A549 (cell line): ENCODE measurements at regions not wholly inside any gene's neighbourhood (a gene's known extent, or its start where the extent isn't known, plus 50 kb on each side); places are given as distances from the start of the nearest gene placed in this dataset.

Source experiments
- ATAC-seq, 2 experiments: fragments of 200-7000 bp in 1 of 2; fragments of >200 bp in 1 of 2; cut with Nextera tagmentation in 1 of 2; cut with Tn5 transposase in 1 of 2; 3 replicates each; pipeline versions ENCODE4 v1.8.0 to v1.9.1; 2018 to 2020; ENCODE audit warnings: mild to moderate bottlenecking in 1 of 2, moderate library complexity in 1 of 2
- CTCF ChIA-PET: fragments of 300-600 bp; sonication (Branson Sonifier 250); formaldehyde crosslinking; extraction: SDS; loops from one replicate; lab custom pipeline; 2021; ENCODE audit warnings: antibody characterized with exemption, inconsistent platforms; lab: Yijun Ruan, JAX
- POLR2A ChIA-PET: fragments of 350-600 bp; formaldehyde crosslinking; extraction: SDS; loops from one replicate; lab custom pipeline; 2021; ENCODE audit warnings: antibody characterized with exemption, inconsistent platforms; lab: Yijun Ruan, JAX
- DNase-seq, 2 experiments: peaks; one replicate each; pipeline versions ENCODE4 v3.0.0 to v3.0.0-alpha.2; 2011 to 2016; ENCODE audit warnings: low read depth in 1 of 2, low spot score in 1 of 2
- FAIRE-seq: peaks from 2 replicates; lab custom pipeline; 2011; peaks lifted over from hg19 to GRCh38; lab: Jason Lieb, UNC
- H3K27ac ChIP-seq, 2 experiments: fragments of >200 bp; sonication (Bioruptor Twin); formaldehyde crosslinking; 3 replicates each; pipeline ENCODE4 v1.5.1; 2016 to 2017
- H3K4me1 ChIP-seq: fragments of >200 bp; sonication (Bioruptor Twin); formaldehyde crosslinking; 3 replicates; pipeline ENCODE4 v1.6.1; 2016
- H3K4me2 ChIP-seq: fragments of >200 bp; sonication (Bioruptor Twin); formaldehyde crosslinking; 3 replicates; pipeline ENCODE4 v1.6.1; 2016
- H3K4me3 ChIP-seq: fragments of >200 bp; sonication (Bioruptor Twin); formaldehyde crosslinking; 3 replicates; pipeline ENCODE4 v1.5.1; 2016
- H3K9me3 ChIP-seq: fragments of >200 bp; sonication (Bioruptor Twin); formaldehyde crosslinking; 3 replicates; pipeline ENCODE4 v1.6.1; 2016
- ATOH8 ChIP-seq: fragments of 250-450 bp; sonication (Bioruptor Pico); IDR thresholded peaks from 2 replicates; pipeline ENCODE4 v1.5.0; 2020; ENCODE audit warnings: low read depth, mild to moderate bottlenecking, moderate library complexity
- CEBPB ChIP-seq, 2 experiments: fragments of >200 bp in 1 of 2; sonication (Bioruptor Twin) in 1 of 2; formaldehyde crosslinking in 1 of 2; IDR thresholded peaks; 2 replicates each; pipeline ENCODE4 v1.6.1; 2012 to 2016
- CHD2 ChIP-seq: fragments of 150-350 bp; IDR thresholded peaks from 2 replicates; pipeline ENCODE4 v1.6.1; 2014; ENCODE audit warnings: low read length; ENCODE audit not compliant: partially characterized antibody
- CHD4 ChIP-seq: fragments of 200-600 bp; sonication (generic); IDR thresholded peaks from 2 replicates; pipeline ENCODE4 v1.6.1; 2016; ENCODE audit warnings: antibody characterized with exemption, mild to moderate bottlenecking, borderline replicate concordance
- ESRRA ChIP-seq: fragments of 150-350 bp; IDR thresholded peaks from 2 replicates; pipeline ENCODE4 v1.6.1; 2014; ENCODE audit warnings: mild to moderate bottlenecking, low read length, borderline replicate concordance
- GATA3 ChIP-seq: IDR thresholded peaks from 2 replicates; pipeline ENCODE4 v1.6.1; 2012; ENCODE audit warnings: borderline replicate concordance
- HDAC2 ChIP-seq: fragments of 200-600 bp; sonication (generic); IDR thresholded peaks from 2 replicates; pipeline ENCODE4 v1.6.1; 2016
- HMGXB4 ChIP-seq: fragments of 250-450 bp; sonication (Bioruptor Pico); IDR thresholded peaks from 2 replicates; pipeline ENCODE4 v1.5.0; 2021; ENCODE audit warnings: mild to moderate bottlenecking, moderate library complexity, borderline replicate concordance
- HOXA7 ChIP-seq: fragments of 250-450 bp; sonication (Bioruptor Pico); IDR thresholded peaks from 2 replicates; pipeline ENCODE4 v1.5.0; 2020; ENCODE audit warnings: mild to moderate bottlenecking, moderate library complexity
- JUN ChIP-seq, 2 experiments: fragments of >200 bp; sonication (Bioruptor Twin); formaldehyde crosslinking; IDR thresholded peaks; 2 replicates in 1 of 2; 3 replicates in 1 of 2; pipeline ENCODE4 v1.6.1; 2016 to 2017
- JUNB ChIP-seq: fragments of >200 bp; sonication (Bioruptor Twin); formaldehyde crosslinking; IDR thresholded peaks from 2 replicates; pipeline ENCODE4 v1.6.1; 2016
- KDM1A ChIP-seq: fragments of 200-600 bp; sonication (generic); IDR thresholded peaks from 2 replicates; pipeline ENCODE4 v1.6.1; 2016; ENCODE audit warnings: low read depth, mild to moderate bottlenecking
- MAFK ChIP-seq: fragments of 450-650 bp; IDR thresholded peaks from 2 replicates; pipeline ENCODE4 v1.6.1; 2014; ENCODE audit not compliant: partially characterized antibody
- MAZ ChIP-seq: fragments of 150-350 bp; IDR thresholded peaks from 2 replicates; pipeline ENCODE4 v1.6.1; 2014; ENCODE audit warnings: antibody characterized with exemption, low read depth, low read length, borderline replicate concordance
- MYC ChIP-seq: IDR thresholded peaks from 2 replicates; pipeline ENCODE4 v1.6.1; 2012; ENCODE audit warnings: mild to moderate bottlenecking, inconsistent platforms, low read length, improper control_type of control experiment, borderline replicate concordance
- NFE2L2 ChIP-seq: fragments of 150-350 bp; conservative IDR thresholded peaks from 2 replicates; pipeline ENCODE4 v1.6.1; 2014; ENCODE audit warnings: low read length
- NPAS2 ChIP-seq: fragments of 250-450 bp; sonication (Bioruptor Pico); IDR thresholded peaks from 2 replicates; pipeline ENCODE4 v1.8.0; 2022; ENCODE audit warnings: mild to moderate bottlenecking, moderate library complexity, borderline replicate concordance
- PHF8 ChIP-seq: fragments of 200-600 bp; sonication (generic); IDR thresholded peaks from 2 replicates; pipeline ENCODE4 v1.6.1; 2016; ENCODE audit warnings: low read depth, mild to moderate bottlenecking, antibody characterized with exemption, moderate library complexity, borderline replicate concordance
- POLR2AphosphoS2 ChIP-seq: conservative IDR thresholded peaks from 2 replicates; pipeline ENCODE4 v1.6.1; 2012; ENCODE audit warnings: low read length, improper control_type of control experiment, inconsistent platforms
- RFX5 ChIP-seq: fragments of 450-650 bp; IDR thresholded peaks from 2 replicates; pipeline ENCODE4 v1.7.1; 2014; ENCODE audit warnings: antibody characterized with exemption, mild to moderate bottlenecking, moderate library complexity
- SMC3 ChIP-seq: fragments of >200 bp; sonication (Bioruptor Twin); formaldehyde crosslinking; IDR thresholded peaks from 3 replicates; pipeline ENCODE4 v1.6.1; 2018; ENCODE audit warnings: inconsistent platforms
- TP53 ChIP-seq: fragments of 250-450 bp; sonication (Bioruptor Pico); IDR thresholded peaks from 2 replicates; pipeline ENCODE4 v1.5.0; 2021; ENCODE audit warnings: mild to moderate bottlenecking, moderate library complexity
- ZC3H11A ChIP-seq: fragments of 450-650 bp; IDR thresholded peaks from 2 replicates; pipeline ENCODE4 v1.6.1; 2014; ENCODE audit warnings: antibody characterized with exemption, mild to moderate bottlenecking
- WGBS: methylation state at CpG from one replicate; pipeline ENCODE4 v1.1.6; 2017; ENCODE audit errors: missing lambda C conversion rate; 5-methylcytosine and 5-hydroxymethylcytosine counted together

GRCh38 chr21:28454564-28455252, 538.0 kb downstream of the LTN1 start:
- H3K9me3 ChIP-seq = no peaks in the 10 kb centered on the region
- no peak for DNase-seq
- 40% methylated on average over 2 of the region's 2 CpGs for WGBS
- CTCF ChIA-PET = no interaction called here
- FAIRE-seq = no peak
- TF ChIP-seq MAZ (no peak), POLR2AphosphoS2 (no peak), JUNB (no peak), CHD2 (no peak), CHD4 (no peak), NPAS2 (CRISPR knock-in tag) (no peak)
- TF ChIP-seq, all 56 proteins: peak for 0
- Histone ChIP-seq H3K27ac (no peak overlapping the region), H3K4me3 (no peak overlapping the region), H3K4me1 (no peaks in the 10 kb centered on the region), H3K4me2 (no peak overlapping the region)
- POLR2A ChIA-PET = no interaction called here
- no peak for ATAC-seq

GRCh38 chr21:28447462-28447861, 545.2 kb downstream of the LTN1 start:
- CTCF ChIA-PET = no interaction called here
- H3K27ac ChIP-seq = no peak overlapping the region

GRCh38 chr21:28445141-28445830, 547.4 kb downstream of the LTN1 start:
- TF ChIP-seq HOXA7 (CRISPR knock-in tag) = no peak
- no peak for TF ChIP-seq ESRRA
- no peak for TF ChIP-seq GATA3
- TF ChIP-seq ATOH8 (CRISPR knock-in tag) = no peak
- TF ChIP-seq CHD4 = no peak
- TF ChIP-seq NPAS2 (CRISPR knock-in tag) = no peak
- no peak for TF ChIP-seq JUN (IDR thresholded peaks at IDR 0.05)
- TF ChIP-seq MYC = no peak
- no peak for TF ChIP-seq HMGXB4 (CRISPR knock-in tag)
- H3K4me3 ChIP-seq = no peak overlapping the region
- FAIRE-seq (no peak), ATAC-seq (no peak), DNase-seq (no peak)
- WGBS = 30% methylated on average over 3 of the region's 3 CpGs
- no peaks in the 10 kb centered on the region for H3K9me3 ChIP-seq
- H3K4me1 ChIP-seq = no peaks in the 10 kb centered on the region
- H3K4me2 ChIP-seq = no peak overlapping the region
- no peak overlapping the region for H3K27ac ChIP-seq
- ChIA-PET CTCF (no interaction called here), POLR2A (no interaction called here)

More at GRCh38 chr21:28447462-28447861, 545.2 kb downstream of the LTN1 start:
- ATAC-seq = no peak
- Histone ChIP-seq H3K4me3 (no peak overlapping the region), H3K9me3 (no peaks in the 10 kb centered on the region), H3K4me2 (no peak overlapping the region), H3K4me1 (no peaks in the 10 kb centered on the region)
- no peak for DNase-seq
- TF ChIP-seq HDAC2 (no peak), TP53 (CRISPR knock-in tag) (no peak), MAFK (no peak), ATOH8 (CRISPR knock-in tag) (no peak), POLR2AphosphoS2 (no peak), NFE2L2 (no peak), PHF8 (no peak), RFX5 (no peak), SMC3 (no peak), HMGXB4 (CRISPR knock-in tag) (no peak), ZC3H11A (no peak), KDM1A (no peak), CEBPB (IDR thresholded peaks at IDR 0.05) (no peak)
- WGBS = 10% methylated on average over 1 of the region's 1 CpG
- FAIRE-seq = no peak
- POLR2A ChIA-PET = no interaction called here
